Kidney epithelial cell (primary cell): ENCODE measurements at regions not wholly inside any gene's neighbourhood (a gene's known extent, or its start where the extent isn't known, plus 50 kb on each side); places are given as distances from the start of the nearest gene placed in this dataset.

ENCODE experiments used
- DNase-seq: peaks from one replicate; pipeline ENCODE4 v3.0.0-alpha.2; 2010; ENCODE audit warnings: low read depth
- H3K27me3 ChIP-seq: 2 replicates; pipeline ENCODE4 v1.6.0; 2011; ENCODE audit warnings: low read length; ENCODE audit not compliant: control insufficient read depth, insufficient read depth
- H3K36me3 ChIP-seq: 2 replicates; pipeline ENCODE4 v1.5.1; 2011; ENCODE audit warnings: low read length; ENCODE audit not compliant: control insufficient read depth, insufficient read depth
- H3K4me3 ChIP-seq: 2 replicates; pipeline ENCODE4 v1.5.1; 2011; ENCODE audit warnings: low read depth, mild to moderate bottlenecking, control low read depth, low read length
- TF ChIP-seq, protein P1 (sequence below): IDR thresholded peaks from 2 replicates; pipeline ENCODE4 v1.5.1; 2011; ENCODE audit warnings: mild to moderate bottlenecking, moderate library complexity, low read length, control low read depth, inconsistent platforms; ENCODE audit not compliant: insufficient read depth, poor library complexity, severe bottlenecking

DNA sequence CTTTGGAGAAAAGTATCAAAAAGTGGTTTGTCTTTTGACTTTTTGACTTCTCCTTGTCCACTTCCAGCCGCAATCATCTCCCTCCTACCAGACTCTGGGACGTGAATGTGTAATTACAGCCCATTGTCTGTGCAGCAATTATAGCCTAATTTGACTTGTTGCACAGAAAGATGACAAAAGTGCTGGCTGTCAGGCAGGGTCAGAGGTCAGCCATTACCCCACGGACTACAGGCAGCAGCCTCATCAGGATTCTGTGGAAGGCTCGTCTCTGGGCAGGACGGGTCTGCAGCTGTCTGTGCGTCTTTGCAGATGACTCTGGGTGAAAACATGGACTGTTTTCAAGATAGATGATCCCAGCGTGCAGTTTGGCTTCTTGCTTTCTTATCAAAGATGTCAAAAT is 102.2 kb upstream of the EDNRB start:
- Histone ChIP-seq H3K36me3 (no peaks in the 10 kb centered on the region), H3K27me3 (no peaks in the 10 kb centered on the region), H3K4me3 (no peak overlapping the region)
- DNase-seq = no peak
- TF ChIP-seq, protein P1, sequence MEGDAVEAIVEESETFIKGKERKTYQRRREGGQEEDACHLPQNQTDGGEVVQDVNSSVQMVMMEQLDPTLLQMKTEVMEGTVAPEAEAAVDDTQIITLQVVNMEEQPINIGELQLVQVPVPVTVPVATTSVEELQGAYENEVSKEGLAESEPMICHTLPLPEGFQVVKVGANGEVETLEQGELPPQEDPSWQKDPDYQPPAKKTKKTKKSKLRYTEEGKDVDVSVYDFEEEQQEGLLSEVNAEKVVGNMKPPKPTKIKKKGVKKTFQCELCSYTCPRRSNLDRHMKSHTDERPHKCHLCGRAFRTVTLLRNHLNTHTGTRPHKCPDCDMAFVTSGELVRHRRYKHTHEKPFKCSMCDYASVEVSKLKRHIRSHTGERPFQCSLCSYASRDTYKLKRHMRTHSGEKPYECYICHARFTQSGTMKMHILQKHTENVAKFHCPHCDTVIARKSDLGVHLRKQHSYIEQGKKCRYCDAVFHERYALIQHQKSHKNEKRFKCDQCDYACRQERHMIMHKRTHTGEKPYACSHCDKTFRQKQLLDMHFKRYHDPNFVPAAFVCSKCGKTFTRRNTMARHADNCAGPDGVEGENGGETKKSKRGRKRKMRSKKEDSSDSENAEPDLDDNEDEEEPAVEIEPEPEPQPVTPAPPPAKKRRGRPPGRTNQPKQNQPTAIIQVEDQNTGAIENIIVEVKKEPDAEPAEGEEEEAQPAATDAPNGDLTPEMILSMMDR = no peak

DNA sequence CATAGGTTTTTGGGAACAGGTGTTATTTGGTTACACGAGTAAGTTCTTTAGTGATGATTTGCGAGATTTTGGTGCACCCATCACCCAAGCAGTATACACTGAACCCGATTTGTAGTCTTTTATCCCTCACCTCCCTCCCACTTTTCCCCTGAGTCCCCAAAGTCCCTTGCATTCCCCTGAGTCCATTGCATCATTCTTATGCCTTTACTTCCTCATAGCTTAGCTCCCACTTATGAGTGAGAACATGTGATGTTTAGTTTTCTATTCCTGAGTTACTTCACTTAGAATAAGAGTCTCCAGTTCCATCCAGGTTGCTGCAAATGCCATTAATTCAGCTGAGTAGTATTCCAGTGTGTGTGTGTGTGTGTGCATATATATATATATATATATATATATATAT is 97.2 kb upstream of the EDNRB start:
- TF ChIP-seq, protein P1 = no peak
- no peak for DNase-seq
- no peaks in the 10 kb centered on the region for H3K36me3 ChIP-seq
- no peaks in the 10 kb centered on the region for H3K27me3 ChIP-seq
- no peak overlapping the region for H3K4me3 ChIP-seq

DNA sequence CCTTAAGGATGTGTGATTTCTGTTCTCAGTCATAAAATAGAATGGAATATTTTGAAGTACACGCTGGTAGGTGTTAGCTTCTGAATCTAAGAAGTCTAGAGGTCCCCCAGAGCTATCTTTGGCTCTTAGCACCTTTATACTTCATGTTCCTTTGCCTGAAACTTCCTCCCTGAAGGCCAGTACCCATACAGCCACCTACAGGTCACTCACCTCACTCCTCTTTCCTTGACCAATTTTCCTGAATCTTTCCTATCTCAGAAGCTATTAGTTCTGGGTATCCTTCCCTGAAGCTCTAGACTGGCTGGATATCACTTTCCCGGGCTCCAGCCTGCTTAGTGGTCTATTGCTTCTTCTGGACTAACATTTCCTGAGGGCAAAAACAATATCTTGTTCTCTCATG is 93.4 kb upstream of the EDNRB start:
- H3K36me3 ChIP-seq = no peaks in the 10 kb centered on the region
- no peak overlapping the region for H3K4me3 ChIP-seq
- TF ChIP-seq, protein P1 = no peak
- no peaks in the 10 kb centered on the region for H3K27me3 ChIP-seq
- no peak for DNase-seq

DNA sequence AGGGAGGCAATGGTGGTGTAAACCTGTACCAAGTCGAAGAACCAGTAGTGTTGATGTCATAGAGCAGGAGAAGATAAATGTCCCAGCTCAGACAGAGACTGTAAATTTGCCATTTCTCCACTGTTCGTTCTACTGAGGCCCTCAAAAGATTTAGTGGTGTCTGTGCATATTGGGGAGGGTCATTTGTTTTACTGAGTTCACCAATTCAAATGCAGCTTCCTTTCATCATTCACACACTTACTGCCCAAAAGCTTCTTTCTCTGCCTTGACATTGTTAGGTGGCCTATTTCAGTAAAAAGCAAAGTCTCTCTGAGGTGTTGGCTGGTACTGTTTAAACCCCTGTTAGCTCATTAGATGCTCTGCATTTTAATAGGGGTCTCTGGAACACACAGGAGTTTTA is 86.2 kb upstream of the EDNRB start:
- TF ChIP-seq, protein P1 = no peak
- H3K27me3 ChIP-seq = no peaks in the 10 kb centered on the region
- no peak overlapping the region for H3K4me3 ChIP-seq
- no peaks in the 10 kb centered on the region for H3K36me3 ChIP-seq
- DNase-seq = no peak

DNA sequence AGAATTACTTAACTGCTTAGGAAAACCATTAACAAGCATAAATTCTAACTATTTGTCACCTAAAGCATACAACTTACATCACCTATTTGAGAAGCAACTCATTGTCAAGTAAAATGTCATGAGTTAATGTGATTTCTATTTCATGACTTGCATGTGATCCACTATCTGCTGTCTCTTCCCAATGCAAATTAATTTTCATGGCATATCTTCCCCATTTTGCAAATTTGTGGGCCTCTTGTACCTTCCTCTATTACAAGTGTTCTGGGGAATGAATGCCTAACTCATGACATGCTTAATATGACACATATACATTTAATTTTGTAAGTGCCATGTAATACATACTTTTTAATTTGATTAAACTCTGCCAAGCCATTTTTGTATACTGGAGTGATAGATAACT is 81.1 kb upstream of the EDNRB start:
- TF ChIP-seq, protein P1 = no peak
- no peak for DNase-seq
- no peaks in the 10 kb centered on the region for H3K36me3 ChIP-seq

DNA sequence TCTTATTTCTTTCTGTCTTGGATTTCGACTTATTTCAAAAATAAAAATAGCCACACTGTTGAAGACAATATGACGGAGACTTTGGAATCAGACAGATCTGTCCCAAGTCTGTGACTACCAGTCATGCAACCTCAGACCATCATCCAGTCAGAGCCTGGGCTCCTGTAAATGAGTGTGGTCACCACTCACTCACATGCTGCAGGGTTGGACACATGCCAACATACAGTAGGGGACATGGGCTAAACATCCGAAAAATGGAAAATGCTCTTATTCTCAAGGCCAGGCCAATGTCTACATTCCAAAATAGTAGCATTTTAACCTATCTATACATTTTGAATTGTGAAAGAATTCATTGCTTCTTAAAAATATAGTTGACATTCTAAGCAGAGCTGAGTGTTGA is 75.5 kb upstream of the EDNRB start:
- H3K4me3 ChIP-seq = no peak overlapping the region
- DNase-seq = no peak
- H3K27me3 ChIP-seq = no peaks in the 10 kb centered on the region
- TF ChIP-seq, protein P1 = no peak
- no peaks in the 10 kb centered on the region for H3K36me3 ChIP-seq

More for the DNA sequence above, 81.1 kb upstream of the EDNRB start:
- Histone ChIP-seq H3K4me3 (no peak overlapping the region), H3K27me3 (no peaks in the 10 kb centered on the region)
